GM18508 (cell line): ENCODE measurements at regions not wholly inside any gene's neighbourhood (a gene's known extent, or its start where the extent isn't known, plus 50 kb on each side); places are given as distances from the start of the nearest gene placed in this dataset.

ENCODE experiments used
- ATAC-seq: cut with Tn5 transposase; IDR thresholded peaks from one replicate; pipeline ENCODE4 v1.9.1; 2021; ENCODE audit warnings: moderate number of reproducible peaks; ENCODE audit not compliant: insufficient read depth, unreplicated experiment

- ATAC-seq = no peak
Measured at GRCh38 chr5:171578049-171578828, 158.8 kb downstream of the FGF18 start.

DNA sequence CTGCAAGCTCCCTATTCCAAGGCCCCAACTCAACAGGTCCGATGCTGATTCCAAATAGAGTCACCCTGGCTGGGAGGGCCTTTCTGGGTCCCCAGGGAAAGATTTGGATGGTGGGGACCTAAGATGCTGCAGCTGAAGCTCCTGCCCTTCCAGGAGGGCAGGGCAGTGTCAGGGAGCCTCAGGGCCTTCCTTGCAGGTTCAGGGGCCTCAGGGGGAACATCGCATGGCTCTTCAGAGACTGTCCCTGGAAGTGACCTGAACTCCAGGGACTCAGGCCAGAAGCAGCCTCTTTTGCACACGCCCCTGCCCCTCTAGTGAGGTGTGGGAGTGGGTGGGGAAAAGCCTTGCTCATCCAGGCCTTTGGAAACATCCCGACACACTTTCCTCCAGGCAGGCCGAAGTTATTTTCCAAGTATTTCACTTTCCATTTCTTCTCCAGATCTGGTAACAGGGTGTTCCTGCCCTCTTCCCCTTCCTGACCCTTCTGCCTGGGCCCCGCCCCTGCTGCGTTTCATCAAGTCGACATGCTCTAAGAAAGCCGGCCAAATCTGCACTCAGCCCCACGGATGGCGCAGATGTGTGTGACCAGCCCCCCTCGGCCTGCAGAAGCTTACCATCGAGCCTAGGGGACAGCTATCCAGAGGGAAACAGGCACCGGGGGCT, 159.5 kb downstream of the FGF18 start:
- no peak for ATAC-seq

GRCh38 chr5:171579976-171580411, 160.5 kb downstream of the FGF18 start:
- ATAC-seq = no peak

GRCh38 chr5:171580502-171581265, 161.2 kb downstream of the FGF18 start:
- ATAC-seq = no peak

DNA sequence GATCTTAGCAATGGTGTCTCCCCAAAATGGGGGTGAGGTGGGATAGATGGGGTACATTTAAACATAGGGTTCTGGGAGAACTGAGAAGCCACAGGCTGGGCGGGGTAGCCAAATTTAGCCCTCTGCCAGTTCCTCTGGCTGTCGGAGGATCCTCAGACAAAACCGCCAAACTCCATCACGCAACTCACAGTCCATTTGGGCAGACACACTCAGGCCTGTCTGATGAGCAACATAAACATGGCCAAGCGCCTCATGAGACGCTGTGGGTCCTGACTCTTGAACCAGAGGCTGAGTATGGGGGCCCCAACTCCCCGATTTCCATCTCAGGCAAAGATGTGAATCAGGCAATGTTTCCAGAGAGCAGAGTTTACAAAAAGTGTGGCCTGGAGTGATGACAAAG, 162.3 kb downstream of the FGF18 start:
- no peak for ATAC-seq

DNA sequence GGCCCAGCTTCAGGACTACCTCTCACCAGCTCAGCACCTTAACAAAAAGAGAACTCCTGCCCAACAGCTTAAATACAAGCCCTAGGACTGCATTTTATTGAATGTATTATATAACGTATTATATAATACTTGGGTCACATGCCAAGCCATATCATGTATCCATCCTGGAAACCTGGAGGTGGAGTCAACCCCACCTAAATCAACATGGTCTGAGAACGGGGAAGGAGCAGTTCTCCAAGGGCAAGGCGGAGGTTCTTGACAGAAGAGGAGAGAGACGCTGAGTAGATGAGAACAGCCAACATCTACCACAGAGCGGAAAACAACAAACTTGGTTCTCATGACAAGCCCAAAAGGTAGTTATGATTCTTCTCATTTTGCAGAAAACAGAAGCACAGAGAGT, 163.4 kb downstream of the FGF18 start:
- ATAC-seq = no peak

GRCh38 chr5:171585981-171586380, 166.5 kb downstream of the FGF18 start:
- ATAC-seq = no peak

DNA sequence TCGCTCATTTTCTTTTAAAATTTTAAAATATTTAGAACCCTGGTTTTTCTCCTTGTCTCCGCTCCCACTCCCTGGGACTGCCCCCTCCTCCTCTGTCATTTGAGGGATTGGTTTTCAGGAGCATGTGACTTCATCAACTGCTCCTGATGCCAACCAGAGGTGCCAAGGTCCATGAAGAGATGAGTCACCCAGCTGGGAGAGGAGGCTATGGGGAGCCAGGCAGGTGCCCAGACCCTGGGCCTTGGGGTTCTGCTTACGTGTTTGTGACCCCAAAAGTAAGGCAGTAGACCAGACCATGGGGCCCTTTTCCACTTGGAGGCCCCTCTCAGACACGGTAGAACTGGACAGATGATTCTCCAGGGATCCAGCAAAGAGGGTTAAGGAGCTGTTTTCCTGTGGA, 167.0 kb downstream of the FGF18 start:
- no peak for ATAC-seq

- ATAC-seq = no peak
Measured at GRCh38 chr5:171588046-171588445, 168.6 kb downstream of the FGF18 start.

DNA sequence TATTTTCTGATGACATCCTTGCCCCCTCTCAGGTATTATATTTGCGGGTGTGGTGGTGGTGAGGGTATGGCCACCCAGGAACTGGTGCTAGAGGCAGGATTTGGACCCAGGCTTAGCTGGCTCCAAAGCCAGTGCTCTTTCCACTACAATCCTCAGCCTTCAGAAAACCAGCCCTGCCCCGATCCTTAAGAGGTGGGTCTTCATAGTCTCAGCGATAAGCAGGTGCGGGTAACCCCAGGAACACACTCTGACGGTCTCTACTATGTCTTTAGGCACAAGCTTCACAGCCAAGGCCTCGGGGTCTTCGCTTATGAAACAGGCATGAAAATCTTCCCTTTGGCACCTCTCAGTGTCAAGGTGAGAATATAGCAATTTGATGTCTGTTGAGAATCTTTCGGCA, 169.3 kb downstream of the FGF18 start:
- no peak for ATAC-seq

- ATAC-seq = no peak
Measured at GRCh38 chr5:171589461-171589860, 170.0 kb downstream of the FGF18 start.

GRCh38 chr5:171592076-171592475, 172.6 kb downstream of the FGF18 start:
- no peak for ATAC-seq

GRCh38 chr5:171592736-171593135, 173.3 kb downstream of the FGF18 start:
- no peak for ATAC-seq

DNA sequence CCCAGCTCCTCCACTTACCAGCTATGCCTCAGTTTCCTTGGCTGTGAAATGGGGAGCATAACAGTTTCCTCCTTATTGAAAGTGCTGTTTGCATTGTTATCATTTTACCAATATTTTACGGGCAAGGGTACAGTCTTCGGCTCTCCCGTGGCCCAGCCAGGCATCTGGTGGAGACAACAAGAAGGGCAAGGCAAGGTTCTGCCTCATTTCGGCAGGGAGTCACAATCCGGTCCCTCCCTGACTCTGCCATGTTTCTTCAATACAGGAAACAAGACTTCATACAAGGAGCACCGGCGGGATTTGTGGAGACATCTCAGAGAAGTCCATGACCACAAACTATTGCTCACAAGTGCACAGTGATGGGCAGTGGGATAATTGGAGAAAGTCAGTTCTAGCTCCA, 174.0 kb downstream of the FGF18 start:
- no peak for ATAC-seq

DNA sequence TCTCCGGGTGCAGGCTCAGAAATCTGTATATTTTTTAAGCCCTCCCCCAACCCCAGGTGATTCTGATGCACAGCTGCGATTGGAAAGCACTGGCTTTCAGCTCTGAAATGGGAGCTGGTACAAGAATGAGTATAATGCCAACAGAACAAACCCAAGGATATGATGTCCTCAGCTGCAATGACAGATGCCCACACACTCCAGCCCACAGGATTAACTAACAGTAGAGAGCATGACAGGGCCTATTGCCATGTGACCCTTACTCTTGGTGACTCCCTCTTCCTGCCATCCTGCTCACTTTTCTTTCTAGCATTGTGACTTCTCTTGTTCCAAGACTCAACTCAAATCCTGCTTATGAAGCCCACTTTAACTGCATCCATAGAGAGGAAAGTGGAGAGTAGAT, 174.5 kb downstream of the FGF18 start:
- no peak for ATAC-seq

GRCh38 chr5:171595401-171595800, 176.0 kb downstream of the FGF18 start:
- ATAC-seq = no peak

DNA sequence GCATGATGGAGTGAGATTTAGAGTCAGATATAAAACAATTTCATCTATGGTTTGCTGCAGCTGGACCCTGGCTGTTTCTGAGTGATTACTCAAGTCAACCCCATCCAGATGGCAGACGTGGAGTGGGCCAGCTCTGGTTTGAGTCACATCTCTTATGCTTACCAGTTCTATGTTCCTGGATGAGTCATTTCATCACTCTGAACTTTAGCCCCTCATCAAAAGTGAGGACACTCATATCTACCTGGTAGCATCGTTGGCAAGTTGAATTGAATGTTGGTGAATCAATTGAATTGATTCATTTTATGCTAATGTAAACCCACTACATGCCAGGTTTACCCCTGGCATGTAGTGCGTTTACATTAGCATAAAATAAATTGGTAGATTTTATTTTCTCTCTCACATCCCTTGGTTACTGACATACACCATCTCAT, 176.4 kb downstream of the FGF18 start:
- ATAC-seq = peak; percentile 69

- no peak for ATAC-seq
Measured at GRCh38 chr5:171596391-171596878, 177.0 kb downstream of the FGF18 start.

GRCh38 chr5:171597946-171598640, 178.6 kb downstream of the FGF18 start:
- no peak for ATAC-seq

GRCh38 chr5:171598641-171599152, 179.2 kb downstream of the FGF18 start:
- no peak for ATAC-seq
